Heart left ventricle (tissue), 16 donors: ENCODE measurements at regions not wholly inside any gene's neighbourhood (a gene's known extent, or its start where the extent isn't known, plus 50 kb on each side); places are given as distances from the start of the nearest gene placed in this dataset.

Experiments used
- ATAC-seq, 4 donors: fragments of 200-7000 bp; cut with Tn5 transposase; one replicate each; pipeline ENCODE4 v1.9.1; 2020 to 2022; ENCODE audit warnings: moderate library complexity in 4 of 4, mild to moderate bottlenecking in 3 of 4, moderate number of reproducible peaks in 1 of 4
- DNase-seq, 5 donors: peaks; one replicate each; pipeline ENCODE4 v3.0.0-alpha.2; 2020
- H3K27ac ChIP-seq, 12 donors: fragments of 200-600 bp; sonication (generic) in 4 of 12; one replicate each; pipeline versions ENCODE4 v1.5.0 to v1.8.0; 2016 to 2022; ENCODE audit warnings: mild to moderate bottlenecking in 2 of 12
- H3K27me3 ChIP-seq, 9 donors: fragments of 200-600 bp; sonication (generic) in 2 of 9; one replicate each; pipeline versions ENCODE4 v1.5.1 to v1.8.0; 2016 to 2022; ENCODE audit warnings: mild to moderate bottlenecking in 3 of 9
- H3K36me3 ChIP-seq, 9 donors: fragments of 200-600 bp; sonication (generic) in 2 of 9; one replicate each; pipeline versions ENCODE4 v1.5.0 to v1.8.0; 2018 to 2022; ENCODE audit warnings: mild to moderate bottlenecking in 2 of 9
- H3K4me1 ChIP-seq, 12 donors: fragments of 200-600 bp; sonication (generic) in 4 of 12; one replicate each; pipeline versions ENCODE4 v1.5.0 to v1.8.0; 2016 to 2022; ENCODE audit warnings: mild to moderate bottlenecking in 3 of 12
- H3K4me3 ChIP-seq, 12 donors: fragments of 200-600 bp; sonication (generic) in 4 of 12; one replicate each; pipeline versions ENCODE4 v1.5.0 to v1.8.0; 2017 to 2022; ENCODE audit warnings: mild to moderate bottlenecking in 9 of 12, moderate library complexity in 4 of 12
- H3K9me3 ChIP-seq, 12 donors: fragments of 200-600 bp; sonication (generic) in 4 of 12; one replicate each; pipeline versions ENCODE4 v1.5.0 to v1.8.0; 2016 to 2022; ENCODE audit warnings: mild to moderate bottlenecking in 1 of 12
- POLR2A ChIP-seq, 2 donors: fragments of 450-650 bp; IDR thresholded peaks; one replicate each; pipeline ENCODE4 v1.6.1; 2017; ENCODE audit warnings: antibody characterized with exemption in 2 of 2, mild to moderate bottlenecking in 2 of 2, moderate library complexity in 2 of 2
- WGBS, 4 donors: extraction: QIAGEN DNeasy Blood & Tissue Kit in 2 of 4; methylation state at CpG; one replicate each; pipeline versions ENCODE4 v1.1.5 to v1.1.7; 2013 to 2018; 5-methylcytosine and 5-hydroxymethylcytosine counted together
- intact Hi-C, 10 donors: fragments of 100-400 bp; cut with DNase I; formaldehyde crosslinking; loops; one replicate each; pipeline versions ENCODE4 v1.11.1 to v1.14.2; 2022
- TF ChIP-seq, protein P1 (sequence below), 12 donors: fragments of 200-600 bp; sonication (generic) in 4 of 12; IDR thresholded peaks; one replicate each; pipeline versions ENCODE4 v1.5.0 to v1.8.0; 2018 to 2022; ENCODE audit warnings: antibody characterized with exemption in 12 of 12, mild to moderate bottlenecking in 5 of 12
- donor health status: ischemic (EF 13 %, LVEDD 7.1; RV severe dilation, severe dysfunction).
- donor health status: healthy with polysubstance abuse.
- donor health status: DM: no; HTN: yes; CAD: no.
- donor health status: DM: no; HTN: no; CAD: no.
- donor health status: ischemic (EF 25% LVEDD 6.9; RV normal size, moderate dysfunction).
- donor health status: ischemic (EF 25% LVEDD 5.7; RV mildly dilated, moderate dysfunction).
- donor health status: healthy.
- donor health status: DM: yes; HTN: yes; CAD: no.
- donor health status: ischemic (EF 35%, LVEDD 5.7; RV mildly dilated, moderate dysfunction).
- donor health status: nonischemic (EF 11% LVEDD 7.7; RV severe dilation, severe dysfunction).
- donor health status: DM: yes; HTN: yes; CAD: no.
- donor health status: PGD.
- donor health status: ischemic (EF 29% LVEDD 5.4; RV normal size, mild dysfunction).
- donor health status: nonischemic (EF 23%, LVEDD 6.1; RV moderate dilation, normal function).

DNA sequence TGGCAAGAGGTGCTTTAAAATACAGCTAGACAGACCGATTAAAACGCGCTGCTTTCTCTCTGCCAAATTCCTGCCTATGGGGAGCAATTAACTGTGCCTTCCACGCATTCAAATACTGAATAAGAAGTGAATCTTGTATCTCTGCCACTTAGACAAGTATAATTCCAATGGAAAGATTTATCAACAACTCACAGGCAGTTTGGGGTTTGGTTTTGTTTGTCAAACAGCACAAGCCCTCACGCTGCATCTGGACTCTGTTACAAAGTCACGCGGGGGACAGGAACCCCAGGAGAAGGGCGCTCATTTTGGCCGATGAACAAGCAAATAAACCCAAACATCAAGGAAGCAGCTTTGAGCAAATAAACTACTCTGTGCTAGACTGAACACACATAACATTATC, 61.8 kb upstream of the TMCO5A start:
- Histone ChIP-seq H3K27me3 (peaks cover 0 to 13% (median 0%) of the 10 kb centered on the region in 9 donors), H3K4me1 (no peaks in the 10 kb centered on the region), H3K36me3 (no peaks in the 10 kb centered on the region), H3K9me3 (no peaks in the 10 kb centered on the region), H3K4me3 (no peak overlapping the region), H3K27ac (no peak overlapping the region)
- WGBS, 4 donors: 69 to 72% (median 71%) methylated on average over 9 of the region's 9 CpGs
- intact Hi-C loops: loop anchor here in 1 of 10 donors (10.0 kb wide), 1 partner anchor 988 kb away; no protein-coding TSS in a partner anchor
- ATAC-seq (no peak), DNase-seq (no peak)
- TF ChIP-seq, protein P1, sequence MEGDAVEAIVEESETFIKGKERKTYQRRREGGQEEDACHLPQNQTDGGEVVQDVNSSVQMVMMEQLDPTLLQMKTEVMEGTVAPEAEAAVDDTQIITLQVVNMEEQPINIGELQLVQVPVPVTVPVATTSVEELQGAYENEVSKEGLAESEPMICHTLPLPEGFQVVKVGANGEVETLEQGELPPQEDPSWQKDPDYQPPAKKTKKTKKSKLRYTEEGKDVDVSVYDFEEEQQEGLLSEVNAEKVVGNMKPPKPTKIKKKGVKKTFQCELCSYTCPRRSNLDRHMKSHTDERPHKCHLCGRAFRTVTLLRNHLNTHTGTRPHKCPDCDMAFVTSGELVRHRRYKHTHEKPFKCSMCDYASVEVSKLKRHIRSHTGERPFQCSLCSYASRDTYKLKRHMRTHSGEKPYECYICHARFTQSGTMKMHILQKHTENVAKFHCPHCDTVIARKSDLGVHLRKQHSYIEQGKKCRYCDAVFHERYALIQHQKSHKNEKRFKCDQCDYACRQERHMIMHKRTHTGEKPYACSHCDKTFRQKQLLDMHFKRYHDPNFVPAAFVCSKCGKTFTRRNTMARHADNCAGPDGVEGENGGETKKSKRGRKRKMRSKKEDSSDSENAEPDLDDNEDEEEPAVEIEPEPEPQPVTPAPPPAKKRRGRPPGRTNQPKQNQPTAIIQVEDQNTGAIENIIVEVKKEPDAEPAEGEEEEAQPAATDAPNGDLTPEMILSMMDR (IDR thresholded peaks at IDR 0.05): no peak
- no peak for TF ChIP-seq POLR2A (IDR thresholded peaks at IDR 0.05)

DNA sequence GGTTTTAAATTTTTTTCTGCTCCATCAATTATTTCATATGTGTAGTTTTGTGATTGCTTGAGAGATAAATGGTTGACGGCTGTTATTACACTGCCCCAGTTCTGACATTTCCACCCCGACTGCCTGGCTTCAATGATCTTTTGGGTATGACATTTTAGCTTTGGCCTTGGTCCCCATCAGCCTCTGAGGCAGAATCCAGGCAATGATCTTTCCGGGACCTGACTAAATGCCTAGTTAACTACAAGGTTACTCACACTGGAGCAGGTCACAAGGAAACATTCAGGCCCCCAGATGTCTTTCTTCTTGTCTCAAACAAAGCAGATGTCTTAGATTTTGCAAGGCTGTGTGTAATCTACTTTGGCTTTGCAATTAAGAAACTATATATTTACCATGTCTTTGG, 61.1 kb upstream of the TMCO5A start:
- Histone ChIP-seq H3K36me3 (no peaks in the 10 kb centered on the region), H3K27me3 (peaks cover 0 to 13% (median 0%) of the 10 kb centered on the region in 9 donors), H3K9me3 (no peaks in the 10 kb centered on the region), H3K4me3 (no peak overlapping the region), H3K27ac (no peak overlapping the region), H3K4me1 (no peaks in the 10 kb centered on the region)
- ATAC-seq: no peak
- DNase-seq: no peak
- intact Hi-C loops: loop anchor here in 1 of 10 donors (10.0 kb wide), 1 partner anchor 989 kb away; no protein-coding TSS in a partner anchor
- 68 to 81% (median 72%) methylated on average over 3 of the region's 3 CpGs for WGBS, 4 donors
- TF ChIP-seq POLR2A (IDR thresholded peaks at IDR 0.05): no peak
- TF ChIP-seq, protein P1 (IDR thresholded peaks at IDR 0.05): no peak

DNA sequence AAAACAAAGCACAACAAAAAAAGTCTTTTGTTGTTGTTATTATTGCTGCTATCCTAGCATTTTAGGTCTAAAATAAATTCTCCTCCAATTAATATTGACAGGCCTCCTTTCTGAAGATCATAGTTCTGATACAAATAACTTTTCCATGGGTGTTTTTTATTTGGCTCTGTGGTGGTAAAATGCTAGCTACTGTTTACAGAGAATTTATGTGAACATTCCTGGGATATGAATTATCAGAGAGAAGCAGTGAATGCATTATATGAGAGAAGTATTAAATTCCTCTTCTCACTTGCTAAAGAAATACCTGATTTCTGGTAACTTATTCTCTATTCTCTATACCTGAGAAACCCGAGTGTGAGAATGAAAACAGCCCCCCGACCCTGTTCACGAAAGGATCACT, 57.5 kb upstream of the TMCO5A start:
- H3K27ac ChIP-seq: no peak overlapping the region
- H3K4me3 ChIP-seq: no peak overlapping the region
- H3K27me3 ChIP-seq: peaks cover 0 to 9% (median 0%) of the 10 kb centered on the region in 9 donors
- H3K36me3 ChIP-seq: no peaks in the 10 kb centered on the region
- TF ChIP-seq, protein P1 (IDR thresholded peaks at IDR 0.05): no peak
- no peak for TF ChIP-seq POLR2A (IDR thresholded peaks at IDR 0.05)
- H3K9me3 ChIP-seq: no peaks in the 10 kb centered on the region
- no peak for DNase-seq
- peaks cover 0 to 3% (median 0%) of the 10 kb centered on the region in 12 donors for H3K4me1 ChIP-seq
- WGBS, 4 donors: 80 to 89% (median 88%) methylated on average over 3 of the region's 3 CpGs
- intact Hi-C loops: loop anchor here in 1 of 10 donors (10.0 kb wide), 1 partner anchor 992 kb away; no protein-coding TSS in a partner anchor
- ATAC-seq: no peak

DNA sequence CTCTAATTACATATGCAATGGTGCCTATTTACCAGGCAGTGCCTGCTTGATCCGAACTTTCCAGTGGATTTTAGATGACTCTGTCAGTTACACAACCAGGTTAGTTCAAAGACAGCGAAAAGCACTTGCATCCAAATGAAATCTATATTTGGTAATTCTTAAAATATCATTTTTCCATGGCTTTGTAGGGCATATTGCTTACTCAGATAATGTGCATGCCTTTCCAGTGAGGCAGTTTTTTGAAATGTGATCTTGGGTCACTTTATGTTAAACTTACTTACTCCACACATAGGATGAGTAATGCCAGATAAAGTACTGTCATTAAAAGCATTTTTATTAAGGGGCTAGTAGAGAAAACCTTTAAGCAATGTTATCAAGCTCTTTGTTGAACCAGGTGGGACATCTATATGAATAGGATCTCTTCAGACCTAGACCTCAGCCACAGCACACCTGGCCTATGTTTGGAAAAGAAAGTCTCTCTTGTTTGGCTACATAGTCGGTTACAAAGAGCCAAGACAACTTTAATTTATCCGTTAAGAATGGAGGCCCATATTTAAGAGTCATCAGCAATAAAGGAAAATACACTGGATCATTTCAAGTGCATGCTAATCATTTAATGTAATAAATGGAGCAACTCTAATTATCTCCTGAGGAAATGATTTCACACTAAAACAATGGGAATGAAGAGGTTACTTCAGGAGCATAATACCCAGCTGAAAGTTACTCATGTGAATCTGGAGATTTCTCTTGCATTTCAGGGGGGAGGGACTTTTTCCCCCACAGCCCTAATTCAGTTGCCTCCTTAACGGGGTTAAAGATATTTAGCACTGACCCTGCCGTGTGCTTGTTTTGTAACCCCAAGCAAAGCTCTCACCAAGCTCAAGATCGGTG, 56.3 kb upstream of the TMCO5A start:
- no peak for TF ChIP-seq POLR2A (IDR thresholded peaks at IDR 0.05)
- TF ChIP-seq, protein P1 (IDR thresholded peaks at IDR 0.05): no peak
- H3K4me1 ChIP-seq: peaks cover 0 to 3% (median 0%) of the 10 kb centered on the region in 12 donors
- DNase-seq: no peak
- H3K27me3 ChIP-seq: peaks cover 0 to 5% (median 0%) of the 10 kb centered on the region in 9 donors
- H3K27ac ChIP-seq: no peak overlapping the region
- H3K36me3 ChIP-seq: no peaks in the 10 kb centered on the region
- no peaks in the 10 kb centered on the region for H3K9me3 ChIP-seq
- WGBS, 4 donors: 45 to 58% (median 50%) methylated on average over 7 of the region's 7 CpGs
- H3K4me3 ChIP-seq: no peak overlapping the region
- no peak for ATAC-seq
- intact Hi-C loops: loop anchor here in 1 of 10 donors (10.0 kb wide), 1 partner anchor 993 kb away; no protein-coding TSS in a partner anchor
